ENCODE measurements at regions not wholly inside any gene's neighbourhood (a gene's known extent, or its start where the extent isn't known, plus 50 kb on each side); places are given as distances from the start of the nearest gene placed in this dataset.

- TF ChIP-seq ZBTB43 (CRISPR knock-in tag; IDR thresholded peaks at IDR 0.05) (no peak), NR1H2 (CRISPR knock-in tag; IDR thresholded peaks at IDR 0.05) (no peak), CTCF (IDR thresholded peaks at IDR 0.05) (no peak), TEAD4 (CRISPR knock-in tag; IDR thresholded peaks at IDR 0.05) (no peak), MAX (CRISPR knock-in tag; IDR thresholded peaks at IDR 0.05) (no peak), FOXP4 (CRISPR knock-in tag; IDR thresholded peaks at IDR 0.05) (no peak), E2F4 (CRISPR knock-in tag; IDR thresholded peaks at IDR 0.05; ENCODE audit: borderline replicate concordance, low read depth) (no peak), ESRRA (CRISPR knock-in tag; IDR thresholded peaks at IDR 0.05; ENCODE audit: borderline replicate concordance) (no peak), NR3C1 (CRISPR knock-in tag; conservative IDR thresholded peaks at IDR 0.05; ENCODE audit: low read depth) (no peak), ZNF425 (CRISPR knock-in tag; conservative IDR thresholded peaks at IDR 0.05) (no peak), FOXK1 (CRISPR knock-in tag; IDR thresholded peaks at IDR 0.05) (no peak)
Measured at GRCh38 chr4:52265781-52266525, 214.8 kb downstream of the SPATA18 start.
